Natural killer cell (primary cell): ENCODE measurements at regions not wholly inside any gene's neighbourhood (a gene's known extent, or its start where the extent isn't known, plus 50 kb on each side); places are given as distances from the start of the nearest gene placed in this dataset.

Experiments used
- ATAC-seq, 3 donors: fragments of 150-1000 bp in 2 of 3; fragments of 200-7000 bp in 1 of 3; cut with Tn5 transposase; 1 replicate in 1 of 3; 2 replicates in 2 of 3; pipeline ENCODE4 v1.10.0; 2021; ENCODE audit warnings: mild to moderate bottlenecking in 2 of 3, moderate library complexity in 2 of 3
- DNase-seq, 2 donors: peaks; one replicate each; pipeline versions ENCODE4 v3.0.0 to v3.0.0-alpha.2; 2013 to 2021; ENCODE audit warnings: mixed read lengths in 1 of 2
- H3K27ac ChIP-seq: one replicate; pipeline ENCODE4 v1.5.1; 2013; ENCODE audit warnings: mild to moderate bottlenecking, low read length
- H3K27me3 ChIP-seq: one replicate; pipeline ENCODE4 v1.6.1; 2013; ENCODE audit warnings: low read length; ENCODE audit not compliant: control insufficient read depth, insufficient read depth
- H3K36me3 ChIP-seq: one replicate; pipeline ENCODE4 v1.6.1; 2013; ENCODE audit warnings: low read length; ENCODE audit not compliant: control insufficient read depth, insufficient read depth
- H3K4me1 ChIP-seq: one replicate; pipeline ENCODE4 v1.6.1; 2013; ENCODE audit warnings: low read length; ENCODE audit not compliant: control insufficient read depth, insufficient read depth
- H3K4me3 ChIP-seq: one replicate; pipeline ENCODE4 v1.5.1; 2013; ENCODE audit warnings: low read length
- H3K9me3 ChIP-seq: one replicate; pipeline ENCODE4 v1.6.1; 2013; ENCODE audit warnings: low read length; ENCODE audit not compliant: control insufficient read depth, insufficient read depth
- H3K27ac Mint-ChIP-seq, 2 donors: one replicate each; pipeline ENCODE4 v1.8.0; 2022; ENCODE audit warnings: mild to moderate bottlenecking in 2 of 2, mixed read lengths in 2 of 2, moderate library complexity in 1 of 2
- H3K27me3 Mint-ChIP-seq, 2 donors: one replicate each; pipeline ENCODE4 v1.8.0; 2022; ENCODE audit warnings: low read depth in 2 of 2, mixed read lengths in 2 of 2
- H3K36me3 Mint-ChIP-seq: one replicate; pipeline ENCODE4 v1.8.0; 2022; ENCODE audit warnings: mixed read lengths
- H3K4me1 Mint-ChIP-seq, 2 donors: one replicate each; pipeline ENCODE4 v1.8.0; 2022; ENCODE audit warnings: mixed read lengths in 2 of 2
- H3K4me3 Mint-ChIP-seq: one replicate; pipeline ENCODE4 v1.8.0; 2022; ENCODE audit warnings: mild to moderate bottlenecking, moderate library complexity, mixed read lengths
- H3K9me3 Mint-ChIP-seq, 2 donors: one replicate each; pipeline ENCODE4 v1.8.0; 2022; ENCODE audit warnings: mixed read lengths in 2 of 2
- CTCF ChIP-seq: fragments of 200-600 bp; IDR thresholded peaks from one replicate; pipeline ENCODE4 v1.8.0; 2022; ENCODE audit warnings: antibody characterized with exemption
- WGBS: methylation state at CpG from one replicate; pipeline ENCODE4 v1.1.7; 2013; ENCODE audit warnings: missing lambda C conversion rate; ENCODE audit not compliant: insufficient coverage; 5-methylcytosine and 5-hydroxymethylcytosine counted together
- intact Hi-C: fragments of 100-400 bp; cut with micrococcal nuclease; formaldehyde crosslinking; loops from one replicate; pipeline ENCODE4 v1.14.2; 2022

DNA sequence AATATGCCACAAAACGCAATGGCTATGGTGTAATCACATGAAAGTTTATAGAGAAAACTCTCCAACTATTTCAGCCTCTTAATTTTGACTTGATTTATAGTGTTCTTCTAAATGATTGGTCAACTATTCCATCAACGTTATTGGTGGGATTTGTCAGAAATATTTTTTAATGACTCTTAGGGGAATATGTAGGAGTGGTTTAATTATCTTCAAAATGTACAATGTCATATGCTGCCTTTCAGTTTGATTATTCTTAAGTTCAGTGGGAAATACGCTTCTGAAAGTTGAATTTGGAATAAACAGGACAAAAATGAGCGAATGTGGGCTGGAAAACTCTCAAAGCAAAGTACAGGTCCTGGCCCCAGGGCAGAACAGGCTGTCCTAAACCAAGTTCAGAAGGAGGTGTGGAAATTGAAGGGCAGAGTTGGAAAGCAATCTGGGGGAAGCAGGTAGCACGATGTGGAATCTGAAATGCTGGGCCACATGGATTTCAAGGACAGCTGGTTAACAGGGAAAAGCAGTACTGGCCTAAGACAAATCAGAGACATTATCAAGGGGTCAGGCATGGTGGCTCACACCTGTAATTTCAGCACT, 60.8 kb upstream of the MYCBP2 start:
- 95% methylated on average over 3 of the region's 5 CpGs for WGBS
- H3K27ac Mint-ChIP-seq, result no peak overlapping the region

GRCh38 chr13:77386880-77387606, 60.1 kb upstream of the MYCBP2 start:
- WGBS, result 42% methylated on average over 4 of the region's 5 CpGs
- DNase-seq, result no peak
- H3K36me3 Mint-ChIP-seq, result no peaks in the 10 kb centered on the region

More for the DNA sequence above, 60.8 kb upstream of the MYCBP2 start:
- Mint-ChIP-seq H3K4me3 (no peak overlapping the region), H3K4me1 (no peaks in the 10 kb centered on the region), H3K36me3 (no peaks in the 10 kb centered on the region), H3K9me3 (no peaks in the 10 kb centered on the region), H3K27me3 (peaks cover 4 to 15% of the 10 kb centered on the region in 2 donors)
- no peaks in the 10 kb centered on the region for H3K9me3 ChIP-seq
- H3K4me1 ChIP-seq, result no peaks in the 10 kb centered on the region
- DNase-seq (no peak), ATAC-seq (no peak)
- no peak for TF ChIP-seq CTCF
- no peaks in the 10 kb centered on the region for H3K36me3 ChIP-seq
- no peak overlapping the region for H3K4me3 ChIP-seq
- no peak overlapping the region for H3K27ac ChIP-seq
- intact Hi-C loops, result no loop called here
- H3K27me3 ChIP-seq, result peaks cover 2% of the 10 kb centered on the region

DNA sequence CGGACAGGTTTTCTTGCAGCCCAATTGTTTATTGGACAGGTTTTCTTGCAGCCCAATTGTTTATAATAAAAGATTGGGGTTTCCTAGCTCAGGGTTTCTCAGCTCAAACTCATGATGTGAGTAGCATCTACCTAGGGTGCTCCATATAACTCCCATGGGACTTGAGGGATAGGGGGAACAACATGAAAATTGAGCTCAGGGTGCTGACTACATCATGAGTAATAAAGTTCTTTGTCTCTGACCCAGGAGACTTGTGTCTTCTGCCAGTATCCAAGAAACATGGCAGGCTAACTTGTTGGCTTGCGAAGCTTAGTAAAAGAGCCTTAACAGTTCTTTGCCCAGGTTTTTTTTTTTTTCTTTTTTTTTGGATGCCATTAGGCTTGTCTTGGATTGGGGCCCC, 59.2 kb upstream of the MYCBP2 start:
- Mint-ChIP-seq H3K36me3 (no peaks in the 10 kb centered on the region), H3K4me3 (no peak overlapping the region), H3K27ac (no peak overlapping the region), H3K9me3 (no peaks in the 10 kb centered on the region), H3K27me3 (peaks cover 7 to 15% of the 10 kb centered on the region in 2 donors), H3K4me1 (no peaks in the 10 kb centered on the region)
- WGBS, result 88% methylated on average over 2 of the region's 2 CpGs
- H3K27ac ChIP-seq, result no peak overlapping the region
- H3K36me3 ChIP-seq, result no peaks in the 10 kb centered on the region
- intact Hi-C loops, result no loop called here
- no peak for TF ChIP-seq CTCF
- no peak for DNase-seq
- no peaks in the 10 kb centered on the region for H3K9me3 ChIP-seq
- H3K27me3 ChIP-seq, result peaks cover 2% of the 10 kb centered on the region
- no peak overlapping the region for H3K4me3 ChIP-seq
- ATAC-seq, result no peak
- no peaks in the 10 kb centered on the region for H3K4me1 ChIP-seq

More at GRCh38 chr13:77386880-77387606, 60.1 kb upstream of the MYCBP2 start:
- Histone ChIP-seq H3K4me1 (no peaks in the 10 kb centered on the region), H3K27me3 (peaks cover 2% of the 10 kb centered on the region), H3K36me3 (no peaks in the 10 kb centered on the region), H3K27ac (no peak overlapping the region), H3K4me3 (no peak overlapping the region), H3K9me3 (no peaks in the 10 kb centered on the region)
- no peak for ATAC-seq
- Mint-ChIP-seq H3K27me3 (peaks cover 7 to 15% of the 10 kb centered on the region in 2 donors), H3K4me1 (no peaks in the 10 kb centered on the region), H3K27ac (no peak overlapping the region), H3K4me3 (no peak overlapping the region), H3K9me3 (no peaks in the 10 kb centered on the region)
- intact Hi-C loops, result no loop called here
- TF ChIP-seq CTCF, result no peak
